ENCODE measurements at regions not wholly inside any gene's neighbourhood (a gene's known extent, or its start where the extent isn't known, plus 50 kb on each side); places are given as distances from the start of the nearest gene placed in this dataset.

DNA sequence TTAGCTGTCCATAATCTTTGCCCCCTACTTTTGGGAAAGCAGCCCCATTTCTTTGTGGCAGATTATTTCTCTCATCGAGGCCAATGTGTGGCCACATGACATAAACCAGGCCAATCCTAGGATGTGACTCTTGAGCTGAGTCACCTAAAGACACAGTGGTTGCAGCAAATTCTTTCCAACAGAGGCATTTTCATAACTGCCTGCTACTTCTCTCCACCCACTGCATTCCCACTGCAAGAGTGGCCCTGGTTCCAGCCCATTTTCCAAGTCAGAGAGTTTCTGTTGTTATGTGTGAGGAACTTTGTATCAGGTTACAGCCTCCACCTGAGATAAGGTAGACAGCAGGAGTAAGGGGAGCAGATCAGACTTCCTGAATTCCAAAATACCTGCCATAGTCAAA, 195.2 kb downstream of the RGS9 start:
- no peaks in the 10 kb centered on the region for H3K27me3 ChIP-seq
- no peak overlapping the region for H3K27ac ChIP-seq
- no peaks in the 10 kb centered on the region for H3K4me1 ChIP-seq (ENCODE audit: low read depth)
- H3K36me3 ChIP-seq, result no peaks in the 10 kb centered on the region
- TF ChIP-seq, protein P1, sequence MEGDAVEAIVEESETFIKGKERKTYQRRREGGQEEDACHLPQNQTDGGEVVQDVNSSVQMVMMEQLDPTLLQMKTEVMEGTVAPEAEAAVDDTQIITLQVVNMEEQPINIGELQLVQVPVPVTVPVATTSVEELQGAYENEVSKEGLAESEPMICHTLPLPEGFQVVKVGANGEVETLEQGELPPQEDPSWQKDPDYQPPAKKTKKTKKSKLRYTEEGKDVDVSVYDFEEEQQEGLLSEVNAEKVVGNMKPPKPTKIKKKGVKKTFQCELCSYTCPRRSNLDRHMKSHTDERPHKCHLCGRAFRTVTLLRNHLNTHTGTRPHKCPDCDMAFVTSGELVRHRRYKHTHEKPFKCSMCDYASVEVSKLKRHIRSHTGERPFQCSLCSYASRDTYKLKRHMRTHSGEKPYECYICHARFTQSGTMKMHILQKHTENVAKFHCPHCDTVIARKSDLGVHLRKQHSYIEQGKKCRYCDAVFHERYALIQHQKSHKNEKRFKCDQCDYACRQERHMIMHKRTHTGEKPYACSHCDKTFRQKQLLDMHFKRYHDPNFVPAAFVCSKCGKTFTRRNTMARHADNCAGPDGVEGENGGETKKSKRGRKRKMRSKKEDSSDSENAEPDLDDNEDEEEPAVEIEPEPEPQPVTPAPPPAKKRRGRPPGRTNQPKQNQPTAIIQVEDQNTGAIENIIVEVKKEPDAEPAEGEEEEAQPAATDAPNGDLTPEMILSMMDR (IDR thresholded peaks at IDR 0.05; ENCODE audit: low read depth, low read length), result no peak
- H3K4me3 ChIP-seq, result no peak overlapping the region
- peak in 1 of 2 donors; percentile 42 for DNase-seq (ENCODE audit: low read depth in 1 of 2, low spot score in 1 of 2)
- H3K9me3 ChIP-seq (ENCODE audit: low read depth), result no peaks in the 10 kb centered on the region

DNA sequence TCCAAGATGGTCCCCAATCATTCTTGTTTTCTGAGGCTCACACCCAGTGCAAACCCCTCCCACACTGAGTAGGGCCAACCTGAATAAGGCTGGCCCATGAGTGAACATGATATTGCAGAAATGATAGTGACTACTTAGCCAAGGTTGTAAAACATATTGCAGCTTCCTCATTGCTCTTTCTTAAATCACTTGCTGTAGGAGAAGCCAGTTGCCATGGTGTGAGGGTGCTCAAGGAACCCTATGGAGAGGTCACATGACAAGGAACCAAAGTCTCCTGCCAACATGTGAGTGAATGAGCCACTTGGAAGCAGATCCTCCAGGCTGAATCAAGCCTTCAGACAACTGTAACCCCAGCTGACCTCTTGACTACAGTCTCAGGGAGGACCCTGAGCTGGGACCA, 191.4 kb downstream of the RGS9 start:
- Histone ChIP-seq H3K36me3 (no peaks in the 10 kb centered on the region), H3K9me3 (ENCODE audit: low read depth) (no peaks in the 10 kb centered on the region), H3K4me1 (ENCODE audit: low read depth) (no peaks in the 10 kb centered on the region), H3K4me3 (no peak overlapping the region), H3K27me3 (no peaks in the 10 kb centered on the region), H3K27ac (no peak overlapping the region)
- no peak for DNase-seq (ENCODE audit: low read depth in 1 of 2, low spot score in 1 of 2)
- TF ChIP-seq, protein P1 (IDR thresholded peaks at IDR 0.05; ENCODE audit: low read depth, low read length), result no peak

DNA sequence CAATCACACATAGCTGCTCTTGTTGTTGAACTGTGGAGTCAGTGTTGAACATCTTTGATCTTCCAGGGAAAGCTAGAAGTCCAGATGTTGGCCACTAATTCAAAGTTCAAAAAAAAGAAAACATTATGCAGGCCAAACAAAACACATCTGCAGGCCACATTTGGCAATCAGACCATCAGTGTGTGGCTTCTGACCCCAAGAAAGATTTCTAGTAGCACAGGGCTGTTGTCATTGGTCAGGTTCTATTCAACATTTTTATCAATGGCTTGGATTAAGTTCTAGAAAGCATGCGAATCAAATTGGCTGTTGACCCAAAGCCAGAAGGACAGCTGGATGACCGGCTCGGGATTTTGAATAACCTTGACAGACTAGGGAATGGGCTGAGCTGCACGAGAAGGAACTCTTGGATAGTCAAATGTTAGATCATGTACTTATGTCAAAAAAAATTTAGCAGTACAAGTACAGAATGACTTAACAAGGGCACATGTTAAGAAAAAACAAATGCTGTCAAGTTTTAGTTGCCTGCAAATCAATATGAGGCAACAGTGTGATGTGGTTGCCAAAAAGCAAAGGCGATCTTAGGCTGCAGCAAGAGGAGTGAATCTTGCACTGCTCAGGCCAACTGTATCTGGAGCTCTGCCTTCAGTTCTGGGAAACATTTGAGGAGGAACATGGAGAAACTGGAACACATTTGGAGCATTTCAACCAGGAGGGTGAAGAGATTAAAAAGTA, 187.6 kb downstream of the RGS9 start:
- TF ChIP-seq, protein P1 (IDR thresholded peaks at IDR 0.05; ENCODE audit: low read depth, low read length), result no peak
- DNase-seq (ENCODE audit: low read depth in 1 of 2, low spot score in 1 of 2), result peak in 1 of 2 donors; percentile 73
- H3K9me3 ChIP-seq (ENCODE audit: low read depth), result no peaks in the 10 kb centered on the region
- H3K36me3 ChIP-seq, result no peaks in the 10 kb centered on the region
- H3K4me3 ChIP-seq, result no peak overlapping the region
- no peaks in the 10 kb centered on the region for H3K27me3 ChIP-seq
- no peaks in the 10 kb centered on the region for H3K4me1 ChIP-seq (ENCODE audit: low read depth)
- H3K27ac ChIP-seq, result no peak overlapping the region

DNA sequence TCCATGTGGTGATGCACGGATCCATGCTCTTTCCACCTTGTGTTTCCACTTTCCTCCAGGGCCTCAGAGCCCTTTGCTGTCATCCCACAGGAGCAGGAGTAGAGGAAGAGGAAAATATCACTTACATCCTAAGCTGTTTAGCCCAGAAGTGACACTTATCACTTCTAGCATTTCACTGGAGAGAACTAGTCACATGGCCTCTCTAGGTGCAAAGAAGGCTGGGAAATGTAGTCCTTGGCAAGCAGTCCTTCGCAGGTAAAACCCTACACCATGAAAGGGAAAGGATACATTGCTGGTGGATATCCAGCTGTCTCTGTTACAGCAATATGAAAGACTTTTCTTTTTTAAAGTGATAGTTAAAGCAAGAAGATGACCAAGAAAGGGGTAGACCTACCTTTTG, 185.9 kb downstream of the RGS9 start:
- Histone ChIP-seq H3K27ac (no peak overlapping the region), H3K9me3 (ENCODE audit: low read depth) (no peaks in the 10 kb centered on the region), H3K27me3 (no peaks in the 10 kb centered on the region), H3K36me3 (no peaks in the 10 kb centered on the region), H3K4me1 (ENCODE audit: low read depth) (no peaks in the 10 kb centered on the region), H3K4me3 (no peak overlapping the region)
- TF ChIP-seq, protein P1 (IDR thresholded peaks at IDR 0.05; ENCODE audit: low read depth, low read length), result no peak
- no peak for DNase-seq (ENCODE audit: low read depth in 1 of 2, low spot score in 1 of 2)

DNA sequence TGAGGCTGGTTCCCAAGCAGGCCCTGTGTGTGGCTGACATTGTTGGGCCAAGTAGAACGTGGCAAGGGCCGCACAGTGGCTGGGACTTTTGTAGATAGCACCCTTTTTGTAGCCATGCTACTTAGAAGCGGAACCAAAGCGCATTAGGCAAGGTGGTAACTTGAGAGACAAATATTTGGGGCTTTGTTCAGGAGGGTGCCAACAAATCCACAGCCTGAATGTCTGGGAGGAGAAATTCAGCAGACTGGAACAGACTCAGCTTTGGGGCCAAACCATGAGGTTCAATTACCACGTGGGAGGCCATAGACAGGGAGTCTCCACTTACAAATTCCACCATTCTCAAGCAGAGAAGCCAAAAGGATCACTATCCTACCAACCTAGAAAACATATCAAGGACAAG, 183.7 kb downstream of the RGS9 start:
- no peaks in the 10 kb centered on the region for H3K9me3 ChIP-seq (ENCODE audit: low read depth)
- DNase-seq (ENCODE audit: low read depth in 1 of 2, low spot score in 1 of 2), result no peak
- H3K27ac ChIP-seq, result no peak overlapping the region
- H3K27me3 ChIP-seq, result no peaks in the 10 kb centered on the region
- TF ChIP-seq, protein P1 (IDR thresholded peaks at IDR 0.05; ENCODE audit: low read depth, low read length), result no peak
- no peak overlapping the region for H3K4me3 ChIP-seq
- no peaks in the 10 kb centered on the region for H3K36me3 ChIP-seq
- H3K4me1 ChIP-seq (ENCODE audit: low read depth), result no peaks in the 10 kb centered on the region

Data from cardiac muscle cell (in vitro differentiated cells and primary cell).